ENCODE measurements at regions not wholly inside any gene's neighbourhood (a gene's known extent, or its start where the extent isn't known, plus 50 kb on each side); places are given as distances from the start of the nearest gene placed in this dataset.
A peak's percentile ranks its signal among the peaks of the same experiment; 100 is the strongest.

GRCh38 chr6:41494212-41495110 lies 51.7 kb upstream of the FOXP4 start:
- peaks cover 31% of the 10 kb centered on the region for H3K4me1 ChIP-seq (ENCODE audit: insufficient read depth, low read length)
- H3K27me3 ChIP-seq (ENCODE audit: insufficient read depth, low read length), result peaks cover 17% of the 10 kb centered on the region
- H3K4me3 ChIP-seq (ENCODE audit: low read length), result peak overlapping the region; percentile 24
- no peaks in the 10 kb centered on the region for H3K9me3 ChIP-seq (ENCODE audit: low read length)
- H2AFZ ChIP-seq (ENCODE audit: low read depth, low read length), result peak overlapping the region; percentile 66
- H3K36me3 ChIP-seq (ENCODE audit: insufficient read depth, low read length), result no peaks in the 10 kb centered on the region

Data from neuron (in vitro differentiated cells).